ENCODE measurements at regions not wholly inside any gene's neighbourhood (a gene's known extent, or its start where the extent isn't known, plus 50 kb on each side); places are given as distances from the start of the nearest gene placed in this dataset.
"Not testable (repeated sequence)": the region's sequence is repeated elsewhere in the genome, so short reads cannot be mapped to it uniquely, and the experiment has no call there.

DNA sequence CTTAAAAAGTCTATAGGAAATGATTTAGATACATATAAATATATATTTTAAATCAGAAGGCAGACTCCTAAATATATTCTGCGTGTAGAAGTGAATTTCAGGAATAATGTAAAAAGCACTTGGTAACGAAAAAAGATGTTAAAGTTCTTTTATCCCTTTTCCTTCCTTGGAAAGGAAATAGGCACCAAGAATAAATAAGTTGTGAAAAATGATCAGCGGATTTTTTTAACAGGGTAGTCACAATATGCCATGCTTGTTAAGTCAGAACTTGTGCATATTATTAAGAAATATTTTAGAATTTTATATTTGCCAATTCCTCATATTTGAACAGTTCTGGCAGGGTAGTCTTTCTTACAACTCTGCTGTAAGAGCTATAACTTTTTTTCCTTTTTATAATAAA is 173.8 kb downstream of the CD83 start:
- Histone ChIP-seq H3K4me2 (ENCODE audit: insufficient read depth, low read length) (no peak overlapping the region), H2AFZ (ENCODE audit: low read length) (no peak overlapping the region), H3K79me2 (ENCODE audit: insufficient read depth, low read length) (no peaks in the 10 kb centered on the region), H3K27me3 (ENCODE audit: insufficient read depth, low read length) (no peaks in the 10 kb centered on the region), H4K20me1 (ENCODE audit: insufficient read depth, low read length) (no peaks in the 10 kb centered on the region), H3K4me1 (ENCODE audit: insufficient read depth, low read length) (peaks cover 9% of the 10 kb centered on the region), H3K4me3 (ENCODE audit: insufficient read depth, low read length) (no peak overlapping the region), H3K9me3 (ENCODE audit: low read depth, low read length) (no peaks in the 10 kb centered on the region), H3K36me3 (ENCODE audit: insufficient read depth, low read length) (no peaks in the 10 kb centered on the region), H3K27ac (ENCODE audit: low read depth, low read length) (no peak overlapping the region)
- TF ChIP-seq, protein P1, sequence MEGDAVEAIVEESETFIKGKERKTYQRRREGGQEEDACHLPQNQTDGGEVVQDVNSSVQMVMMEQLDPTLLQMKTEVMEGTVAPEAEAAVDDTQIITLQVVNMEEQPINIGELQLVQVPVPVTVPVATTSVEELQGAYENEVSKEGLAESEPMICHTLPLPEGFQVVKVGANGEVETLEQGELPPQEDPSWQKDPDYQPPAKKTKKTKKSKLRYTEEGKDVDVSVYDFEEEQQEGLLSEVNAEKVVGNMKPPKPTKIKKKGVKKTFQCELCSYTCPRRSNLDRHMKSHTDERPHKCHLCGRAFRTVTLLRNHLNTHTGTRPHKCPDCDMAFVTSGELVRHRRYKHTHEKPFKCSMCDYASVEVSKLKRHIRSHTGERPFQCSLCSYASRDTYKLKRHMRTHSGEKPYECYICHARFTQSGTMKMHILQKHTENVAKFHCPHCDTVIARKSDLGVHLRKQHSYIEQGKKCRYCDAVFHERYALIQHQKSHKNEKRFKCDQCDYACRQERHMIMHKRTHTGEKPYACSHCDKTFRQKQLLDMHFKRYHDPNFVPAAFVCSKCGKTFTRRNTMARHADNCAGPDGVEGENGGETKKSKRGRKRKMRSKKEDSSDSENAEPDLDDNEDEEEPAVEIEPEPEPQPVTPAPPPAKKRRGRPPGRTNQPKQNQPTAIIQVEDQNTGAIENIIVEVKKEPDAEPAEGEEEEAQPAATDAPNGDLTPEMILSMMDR (IDR thresholded peaks at IDR 0.05; ENCODE audit: extremely low read depth, low read depth, low read length), result no peak
- no peak for DNase-seq (ENCODE audit: insufficient read length, low spot score, missing footprints)

- Histone ChIP-seq H4K20me1 (ENCODE audit: insufficient read depth, low read length) (no peaks in the 10 kb centered on the region), H3K79me2 (ENCODE audit: insufficient read depth, low read length) (no peaks in the 10 kb centered on the region), H3K4me3 (ENCODE audit: insufficient read depth, low read length) (no peak overlapping the region), H3K36me3 (ENCODE audit: insufficient read depth, low read length) (no peaks in the 10 kb centered on the region), H3K4me1 (ENCODE audit: insufficient read depth, low read length) (peaks cover 1% of the 10 kb centered on the region), H3K4me2 (ENCODE audit: insufficient read depth, low read length) (no peak overlapping the region), H3K9me3 (ENCODE audit: low read depth, low read length) (no peaks in the 10 kb centered on the region), H3K27ac (ENCODE audit: low read depth, low read length) (no peak overlapping the region), H3K27me3 (ENCODE audit: insufficient read depth, low read length) (no peaks in the 10 kb centered on the region), H2AFZ (ENCODE audit: low read length) (no peak overlapping the region)
- TF ChIP-seq, protein P1 (IDR thresholded peaks at IDR 0.05; ENCODE audit: extremely low read depth, low read depth, low read length), result no peak
- no peak for DNase-seq (ENCODE audit: insufficient read length, low spot score, missing footprints)
Observed at GRCh38 chr6:14292119-14292518, 174.5 kb downstream of the CD83 start.

DNA sequence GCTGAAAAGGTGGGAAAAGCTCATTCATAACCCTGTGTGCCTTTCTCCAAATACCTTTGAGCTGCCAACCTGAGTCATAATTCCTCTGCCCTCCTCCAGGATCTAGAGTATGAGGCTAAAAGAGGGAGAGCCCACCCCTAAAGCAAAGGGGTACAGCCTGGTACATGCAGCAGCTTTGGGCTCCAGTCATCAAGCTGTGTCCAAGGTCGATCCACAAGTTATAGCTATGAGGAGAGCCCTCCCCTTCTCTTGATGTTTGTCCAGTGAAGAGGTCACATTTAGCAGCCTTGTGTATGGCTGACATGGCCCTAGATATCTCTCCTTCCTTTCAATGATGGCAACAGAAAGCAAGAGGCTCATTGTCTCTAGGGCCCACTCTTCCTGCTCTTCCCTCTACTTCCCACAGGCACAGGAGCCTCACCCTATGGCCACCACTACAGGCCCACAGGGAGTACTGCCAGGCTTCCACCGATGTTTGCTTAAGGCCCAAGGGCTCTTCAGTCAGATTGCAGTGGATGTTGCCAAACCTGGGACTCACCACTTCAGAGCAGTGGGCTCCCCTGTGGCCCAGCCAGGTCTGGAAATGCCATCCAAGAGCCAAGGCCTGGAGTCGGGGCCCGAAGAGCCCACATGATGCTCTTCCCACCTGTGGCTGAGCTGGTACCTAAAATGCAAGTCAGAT is 176.8 kb downstream of the CD83 start:
- no peaks in the 10 kb centered on the region for H3K27me3 ChIP-seq (ENCODE audit: insufficient read depth, low read length)
- no peaks in the 10 kb centered on the region for H3K36me3 ChIP-seq (ENCODE audit: insufficient read depth, low read length)
- H4K20me1 ChIP-seq (ENCODE audit: insufficient read depth, low read length), result no peaks in the 10 kb centered on the region
- TF ChIP-seq, protein P1 (IDR thresholded peaks at IDR 0.05; ENCODE audit: extremely low read depth, low read depth, low read length), result no peak
- H3K9me3 ChIP-seq (ENCODE audit: low read depth, low read length), result no peaks in the 10 kb centered on the region
- no peak overlapping the region for H3K27ac ChIP-seq (ENCODE audit: low read depth, low read length)
- no peak overlapping the region for H2AFZ ChIP-seq (ENCODE audit: low read length)
- no peak overlapping the region for H3K4me3 ChIP-seq (ENCODE audit: insufficient read depth, low read length)
- no peak for DNase-seq (ENCODE audit: insufficient read length, low spot score, missing footprints)
- H3K4me2 ChIP-seq (ENCODE audit: insufficient read depth, low read length), result no peak overlapping the region
- no peaks in the 10 kb centered on the region for H3K79me2 ChIP-seq (ENCODE audit: insufficient read depth, low read length)
- H3K4me1 ChIP-seq (ENCODE audit: insufficient read depth, low read length), result no peaks in the 10 kb centered on the region

DNA sequence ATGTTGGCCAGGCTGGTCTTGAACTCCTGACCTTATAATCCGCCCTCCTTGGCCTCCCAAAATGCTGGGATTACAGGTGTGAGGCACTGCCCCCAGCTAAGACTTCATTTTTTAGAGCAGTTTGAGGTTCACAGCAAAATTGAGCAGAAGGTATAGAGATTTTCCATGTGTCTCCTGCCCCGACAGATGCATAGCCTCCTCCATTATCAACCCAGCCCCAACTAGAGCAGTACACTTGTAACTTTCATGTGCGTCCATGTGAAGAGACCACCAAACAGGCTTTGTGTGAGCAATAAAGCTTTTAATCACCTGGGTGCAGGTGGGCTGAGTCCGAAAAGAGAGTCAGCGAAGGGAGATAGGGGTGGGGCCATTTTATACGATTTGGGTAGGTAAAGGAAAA is 179.1 kb downstream of the CD83 start:
- not testable (repeated sequence) for H3K4me1 ChIP-seq (ENCODE audit: insufficient read depth, low read length); H3K27me3 ChIP-seq (ENCODE audit: insufficient read depth, low read length); H2AFZ ChIP-seq (ENCODE audit: low read length); H3K36me3 ChIP-seq (ENCODE audit: insufficient read depth, low read length); H4K20me1 ChIP-seq (ENCODE audit: insufficient read depth, low read length); DNase-seq (ENCODE audit: insufficient read length, low spot score, missing footprints); H3K4me3 ChIP-seq (ENCODE audit: insufficient read depth, low read length); H3K79me2 ChIP-seq (ENCODE audit: insufficient read depth, low read length); H3K4me2 ChIP-seq (ENCODE audit: insufficient read depth, low read length); H3K27ac ChIP-seq (ENCODE audit: low read depth, low read length); H3K9me3 ChIP-seq (ENCODE audit: low read depth, low read length)

- not testable (repeated sequence) for H3K4me3 ChIP-seq (ENCODE audit: insufficient read depth, low read length); H3K27me3 ChIP-seq (ENCODE audit: insufficient read depth, low read length); H2AFZ ChIP-seq (ENCODE audit: low read length); H4K20me1 ChIP-seq (ENCODE audit: insufficient read depth, low read length); H3K27ac ChIP-seq (ENCODE audit: low read depth, low read length); H3K79me2 ChIP-seq (ENCODE audit: insufficient read depth, low read length); H3K36me3 ChIP-seq (ENCODE audit: insufficient read depth, low read length); H3K4me2 ChIP-seq (ENCODE audit: insufficient read depth, low read length); H3K4me1 ChIP-seq (ENCODE audit: insufficient read depth, low read length); H3K9me3 ChIP-seq (ENCODE audit: low read depth, low read length); DNase-seq (ENCODE audit: insufficient read length, low spot score, missing footprints)
Observed at GRCh38 chr6:14297118-14297517, 179.5 kb downstream of the CD83 start.

GRCh38 chr6:14300189-14300588 is 182.6 kb downstream of the CD83 start:
- not testable (repeated sequence) for H3K27ac ChIP-seq (ENCODE audit: low read depth, low read length); H3K36me3 ChIP-seq (ENCODE audit: insufficient read depth, low read length); H3K27me3 ChIP-seq (ENCODE audit: insufficient read depth, low read length); H4K20me1 ChIP-seq (ENCODE audit: insufficient read depth, low read length); DNase-seq (ENCODE audit: insufficient read length, low spot score, missing footprints); H3K9me3 ChIP-seq (ENCODE audit: low read depth, low read length); H3K4me3 ChIP-seq (ENCODE audit: insufficient read depth, low read length); H3K79me2 ChIP-seq (ENCODE audit: insufficient read depth, low read length); H3K4me2 ChIP-seq (ENCODE audit: insufficient read depth, low read length); H2AFZ ChIP-seq (ENCODE audit: low read length); H3K4me1 ChIP-seq (ENCODE audit: insufficient read depth, low read length)

- H3K36me3 ChIP-seq (ENCODE audit: insufficient read depth, low read length); H3K4me2 ChIP-seq (ENCODE audit: insufficient read depth, low read length); H3K27me3 ChIP-seq (ENCODE audit: insufficient read depth, low read length); H3K79me2 ChIP-seq (ENCODE audit: insufficient read depth, low read length); H3K4me1 ChIP-seq (ENCODE audit: insufficient read depth, low read length); H3K9me3 ChIP-seq (ENCODE audit: low read depth, low read length); DNase-seq (ENCODE audit: insufficient read length, low spot score, missing footprints); H3K4me3 ChIP-seq (ENCODE audit: insufficient read depth, low read length); H3K27ac ChIP-seq (ENCODE audit: low read depth, low read length); H4K20me1 ChIP-seq (ENCODE audit: insufficient read depth, low read length); H2AFZ ChIP-seq (ENCODE audit: low read length): not testable (repeated sequence)
Observed at GRCh38 chr6:14300721-14301120, 183.1 kb downstream of the CD83 start.
